ENCODE measurements at regions not wholly inside any gene's neighbourhood (a gene's known extent, or its start where the extent isn't known, plus 50 kb on each side); places are given as distances from the start of the nearest gene placed in this dataset.
"Not testable (repeated sequence)": the region's sequence is repeated elsewhere in the genome, so short reads cannot be mapped to it uniquely, and the experiment has no call there.

GRCh38 chr1:178659789-178660208 lies 65.2 kb upstream of the RALGPS2 start:
- Mint-ChIP-seq H3K4me3 (ENCODE audit: unreplicated experiment) (no peak overlapping the region), H3K4me1 (ENCODE audit: unreplicated experiment) (no peaks in the 10 kb centered on the region), H3K27ac (ENCODE audit: unreplicated experiment) (no peak overlapping the region), H3K36me3 (ENCODE audit: unreplicated experiment) (no peaks in the 10 kb centered on the region), H3K9me3 (ENCODE audit: unreplicated experiment) (no peaks in the 10 kb centered on the region), H3K27me3 (ENCODE audit: unreplicated experiment) (no peaks in the 10 kb centered on the region)
- TF ChIP-seq, protein P1, sequence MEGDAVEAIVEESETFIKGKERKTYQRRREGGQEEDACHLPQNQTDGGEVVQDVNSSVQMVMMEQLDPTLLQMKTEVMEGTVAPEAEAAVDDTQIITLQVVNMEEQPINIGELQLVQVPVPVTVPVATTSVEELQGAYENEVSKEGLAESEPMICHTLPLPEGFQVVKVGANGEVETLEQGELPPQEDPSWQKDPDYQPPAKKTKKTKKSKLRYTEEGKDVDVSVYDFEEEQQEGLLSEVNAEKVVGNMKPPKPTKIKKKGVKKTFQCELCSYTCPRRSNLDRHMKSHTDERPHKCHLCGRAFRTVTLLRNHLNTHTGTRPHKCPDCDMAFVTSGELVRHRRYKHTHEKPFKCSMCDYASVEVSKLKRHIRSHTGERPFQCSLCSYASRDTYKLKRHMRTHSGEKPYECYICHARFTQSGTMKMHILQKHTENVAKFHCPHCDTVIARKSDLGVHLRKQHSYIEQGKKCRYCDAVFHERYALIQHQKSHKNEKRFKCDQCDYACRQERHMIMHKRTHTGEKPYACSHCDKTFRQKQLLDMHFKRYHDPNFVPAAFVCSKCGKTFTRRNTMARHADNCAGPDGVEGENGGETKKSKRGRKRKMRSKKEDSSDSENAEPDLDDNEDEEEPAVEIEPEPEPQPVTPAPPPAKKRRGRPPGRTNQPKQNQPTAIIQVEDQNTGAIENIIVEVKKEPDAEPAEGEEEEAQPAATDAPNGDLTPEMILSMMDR (IDR thresholded peaks at IDR 0.05), result no peak
- DNase-seq (ENCODE audit: extremely low spot score, unreplicated experiment), result no peak

DNA sequence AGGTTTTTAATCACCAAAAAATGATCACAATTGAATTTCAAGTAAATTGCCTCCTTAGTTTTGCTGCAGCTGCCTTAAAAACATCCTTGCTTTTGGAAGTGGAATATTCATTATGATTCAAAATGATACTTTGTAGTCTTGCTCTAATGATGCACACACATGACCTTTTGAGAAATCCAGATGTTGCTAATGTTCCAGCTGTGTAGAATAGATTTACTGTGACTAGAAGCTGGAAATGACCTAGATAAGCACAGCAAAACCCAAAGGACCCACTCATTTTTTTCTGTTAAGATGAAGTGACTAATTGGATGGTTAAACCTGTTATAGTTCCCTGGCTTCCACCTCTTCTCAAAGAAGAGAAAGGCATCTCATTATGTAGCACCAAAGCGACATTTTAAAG lies 64.6 kb upstream of the RALGPS2 start:
- no peak for DNase-seq (ENCODE audit: extremely low spot score, unreplicated experiment)
- no peaks in the 10 kb centered on the region for H3K4me1 Mint-ChIP-seq (ENCODE audit: unreplicated experiment)
- no peaks in the 10 kb centered on the region for H3K27me3 Mint-ChIP-seq (ENCODE audit: unreplicated experiment)
- no peak overlapping the region for H3K4me3 Mint-ChIP-seq (ENCODE audit: unreplicated experiment)
- H3K9me3 Mint-ChIP-seq (ENCODE audit: unreplicated experiment), result no peaks in the 10 kb centered on the region
- H3K36me3 Mint-ChIP-seq (ENCODE audit: unreplicated experiment), result no peaks in the 10 kb centered on the region
- TF ChIP-seq, protein P1 (IDR thresholded peaks at IDR 0.05), result no peak
- no peak overlapping the region for H3K27ac Mint-ChIP-seq (ENCODE audit: unreplicated experiment)

DNA sequence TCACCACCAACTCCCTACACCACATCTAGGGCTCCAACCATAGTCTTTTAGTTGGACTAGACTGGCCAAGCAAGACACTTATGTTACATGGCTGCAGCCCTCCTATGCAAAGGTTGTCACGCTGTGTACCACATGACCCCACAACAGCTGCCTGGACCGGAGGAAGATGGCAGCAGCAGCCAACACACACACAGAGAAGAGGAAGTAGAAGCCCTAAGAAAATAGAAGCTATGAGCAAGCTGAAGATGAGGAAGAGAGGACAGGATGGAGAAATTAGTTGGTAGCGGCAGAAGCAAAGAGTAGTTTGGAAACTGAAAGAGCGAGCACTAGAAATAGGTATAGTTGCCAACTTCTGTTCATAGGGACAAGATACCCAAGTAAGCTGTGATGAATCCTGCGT lies 60.8 kb upstream of the RALGPS2 start:
- Mint-ChIP-seq H3K36me3 (ENCODE audit: unreplicated experiment) (no peaks in the 10 kb centered on the region), H3K27ac (ENCODE audit: unreplicated experiment) (no peak overlapping the region), H3K4me3 (ENCODE audit: unreplicated experiment) (no peak overlapping the region), H3K27me3 (ENCODE audit: unreplicated experiment) (no peaks in the 10 kb centered on the region), H3K9me3 (ENCODE audit: unreplicated experiment) (no peaks in the 10 kb centered on the region), H3K4me1 (ENCODE audit: unreplicated experiment) (no peaks in the 10 kb centered on the region)
- TF ChIP-seq, protein P1 (IDR thresholded peaks at IDR 0.05), result no peak
- no peak for DNase-seq (ENCODE audit: extremely low spot score, unreplicated experiment)

DNA sequence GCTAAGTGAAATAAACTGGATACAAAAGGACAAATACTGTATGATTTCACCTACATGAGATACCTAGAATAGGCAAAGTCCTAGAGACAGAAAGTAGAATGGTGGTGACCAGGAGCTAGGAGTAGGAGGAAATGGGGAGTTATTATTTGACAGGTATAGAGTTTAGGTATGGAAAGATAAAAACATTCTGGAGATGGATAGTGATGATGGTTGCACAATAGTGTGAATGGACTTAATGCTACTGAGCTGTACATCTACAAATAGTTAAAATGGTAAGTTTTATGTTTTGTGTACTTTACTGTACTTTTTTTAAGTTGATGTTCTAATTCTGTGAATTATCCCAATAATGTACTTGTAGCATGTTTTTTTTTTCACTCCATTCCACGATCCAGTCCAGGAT lies 59.5 kb upstream of the RALGPS2 start:
- H3K27ac Mint-ChIP-seq (ENCODE audit: unreplicated experiment), result no peak overlapping the region
- H3K36me3 Mint-ChIP-seq (ENCODE audit: unreplicated experiment), result no peaks in the 10 kb centered on the region
- TF ChIP-seq, protein P1 (IDR thresholded peaks at IDR 0.05), result no peak
- no peak for DNase-seq (ENCODE audit: extremely low spot score, unreplicated experiment)
- no peaks in the 10 kb centered on the region for H3K4me1 Mint-ChIP-seq (ENCODE audit: unreplicated experiment)
- no peaks in the 10 kb centered on the region for H3K27me3 Mint-ChIP-seq (ENCODE audit: unreplicated experiment)
- H3K4me3 Mint-ChIP-seq (ENCODE audit: unreplicated experiment), result no peak overlapping the region
- no peaks in the 10 kb centered on the region for H3K9me3 Mint-ChIP-seq (ENCODE audit: unreplicated experiment)

GRCh38 chr1:178666891-178667290 lies 58.2 kb upstream of the RALGPS2 start:
- DNase-seq (ENCODE audit: extremely low spot score, unreplicated experiment); H3K4me1 Mint-ChIP-seq (ENCODE audit: unreplicated experiment); H3K4me3 Mint-ChIP-seq (ENCODE audit: unreplicated experiment); H3K9me3 Mint-ChIP-seq (ENCODE audit: unreplicated experiment); H3K27ac Mint-ChIP-seq (ENCODE audit: unreplicated experiment); H3K36me3 Mint-ChIP-seq (ENCODE audit: unreplicated experiment); H3K27me3 Mint-ChIP-seq (ENCODE audit: unreplicated experiment): not testable (repeated sequence)

DNA sequence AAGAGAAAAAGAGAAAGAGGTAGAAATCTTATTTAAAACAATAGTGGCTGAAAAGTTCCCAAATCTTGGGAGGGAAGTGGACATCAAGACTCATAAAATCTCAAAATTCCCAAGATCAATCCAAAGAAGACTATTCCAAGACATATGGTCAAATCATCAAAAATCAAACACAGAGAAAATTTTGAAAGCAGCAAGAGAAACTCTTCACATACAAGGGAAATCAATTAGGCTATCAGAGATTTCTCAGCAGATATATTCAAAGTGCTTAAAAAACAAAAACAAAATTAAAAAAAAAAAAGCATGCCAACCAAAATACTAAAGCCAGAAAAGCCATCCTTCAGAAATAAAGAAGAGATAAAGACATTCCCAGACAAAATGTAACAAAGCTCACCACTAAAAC lies 52.6 kb upstream of the RALGPS2 start:
- H3K4me1 Mint-ChIP-seq (ENCODE audit: unreplicated experiment), result no peaks in the 10 kb centered on the region
- no peak overlapping the region for H3K27ac Mint-ChIP-seq (ENCODE audit: unreplicated experiment)
- H3K36me3 Mint-ChIP-seq (ENCODE audit: unreplicated experiment), result peaks cover 3% of the 10 kb centered on the region
- H3K4me3 Mint-ChIP-seq (ENCODE audit: unreplicated experiment), result no peak overlapping the region
- DNase-seq (ENCODE audit: extremely low spot score, unreplicated experiment), result no peak
- no peaks in the 10 kb centered on the region for H3K27me3 Mint-ChIP-seq (ENCODE audit: unreplicated experiment)
- H3K9me3 Mint-ChIP-seq (ENCODE audit: unreplicated experiment), result peaks cover 8% of the 10 kb centered on the region
- TF ChIP-seq, protein P1 (IDR thresholded peaks at IDR 0.05), result no peak

GRCh38 chr1:178674559-178674958 lies 50.5 kb upstream of the RALGPS2 start:
- not testable (repeated sequence) for H3K36me3 Mint-ChIP-seq (ENCODE audit: unreplicated experiment); DNase-seq (ENCODE audit: extremely low spot score, unreplicated experiment); H3K27me3 Mint-ChIP-seq (ENCODE audit: unreplicated experiment); H3K9me3 Mint-ChIP-seq (ENCODE audit: unreplicated experiment); H3K27ac Mint-ChIP-seq (ENCODE audit: unreplicated experiment); H3K4me1 Mint-ChIP-seq (ENCODE audit: unreplicated experiment); H3K4me3 Mint-ChIP-seq (ENCODE audit: unreplicated experiment)

Measured in osteocyte (in vitro differentiated cells).